GM12864 (cell line): ENCODE measurements at regions not wholly inside any gene's neighbourhood (a gene's known extent, or its start where the extent isn't known, plus 50 kb on each side); places are given as distances from the start of the nearest gene placed in this dataset.

Source experiments
- DNase-seq: peaks from one replicate; pipeline ENCODE4 v3.0.0-alpha.2; 2011; ENCODE audit warnings: low read depth
- H3K4me3 ChIP-seq: 2 replicates; pipeline ENCODE4 v1.5.1; 2011; ENCODE audit warnings: mild to moderate bottlenecking, low read depth, low read length, control low read depth
- TF ChIP-seq, protein P1 (sequence below): IDR thresholded peaks from 2 replicates; pipeline ENCODE4 v1.5.1; 2011; ENCODE audit warnings: low read depth, mild to moderate bottlenecking, moderate library complexity, low read length, control low read depth, inconsistent platforms; ENCODE audit errors: missing control alignments

- DNase-seq: no peak
- H3K4me3 ChIP-seq: no peak overlapping the region
- TF ChIP-seq, protein P1, sequence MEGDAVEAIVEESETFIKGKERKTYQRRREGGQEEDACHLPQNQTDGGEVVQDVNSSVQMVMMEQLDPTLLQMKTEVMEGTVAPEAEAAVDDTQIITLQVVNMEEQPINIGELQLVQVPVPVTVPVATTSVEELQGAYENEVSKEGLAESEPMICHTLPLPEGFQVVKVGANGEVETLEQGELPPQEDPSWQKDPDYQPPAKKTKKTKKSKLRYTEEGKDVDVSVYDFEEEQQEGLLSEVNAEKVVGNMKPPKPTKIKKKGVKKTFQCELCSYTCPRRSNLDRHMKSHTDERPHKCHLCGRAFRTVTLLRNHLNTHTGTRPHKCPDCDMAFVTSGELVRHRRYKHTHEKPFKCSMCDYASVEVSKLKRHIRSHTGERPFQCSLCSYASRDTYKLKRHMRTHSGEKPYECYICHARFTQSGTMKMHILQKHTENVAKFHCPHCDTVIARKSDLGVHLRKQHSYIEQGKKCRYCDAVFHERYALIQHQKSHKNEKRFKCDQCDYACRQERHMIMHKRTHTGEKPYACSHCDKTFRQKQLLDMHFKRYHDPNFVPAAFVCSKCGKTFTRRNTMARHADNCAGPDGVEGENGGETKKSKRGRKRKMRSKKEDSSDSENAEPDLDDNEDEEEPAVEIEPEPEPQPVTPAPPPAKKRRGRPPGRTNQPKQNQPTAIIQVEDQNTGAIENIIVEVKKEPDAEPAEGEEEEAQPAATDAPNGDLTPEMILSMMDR: no peak
Measured at GRCh38 chr9:95753762-95754465, 121.6 kb upstream of the ERCC6L2 start.

DNA sequence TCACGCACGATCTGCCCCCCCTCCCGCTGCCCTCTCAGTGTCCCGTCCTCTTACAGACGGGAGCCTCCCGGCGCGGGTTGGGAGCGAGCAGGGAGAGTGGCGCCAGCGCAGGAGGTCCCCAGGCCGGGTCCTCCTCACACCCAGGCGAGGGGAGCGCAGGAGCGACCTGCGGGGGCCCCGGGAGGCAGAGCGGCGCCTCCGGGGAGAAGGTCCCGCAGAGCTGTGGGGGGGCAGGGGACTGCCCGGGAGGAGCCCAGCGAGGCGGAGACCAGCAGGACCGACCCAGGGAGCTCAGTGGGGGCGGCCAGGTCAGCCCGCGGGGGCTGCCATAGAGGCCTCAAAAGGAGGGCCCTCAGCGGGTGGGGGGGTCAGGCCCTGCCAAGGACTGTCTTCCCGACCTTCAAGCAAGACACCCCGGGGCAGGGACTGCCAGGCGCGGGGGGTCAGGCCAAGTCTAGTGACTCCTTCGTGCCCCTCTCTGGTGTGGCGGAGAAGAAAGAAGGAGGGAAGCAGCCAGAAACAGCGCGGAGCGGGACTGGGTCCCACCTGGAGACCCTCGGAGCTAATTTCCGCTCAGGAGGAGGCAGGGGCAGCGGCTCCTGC lies 123.3 kb upstream of the ERCC6L2 start:
- DNase-seq: no peak
- TF ChIP-seq, protein P1: no peak
- H3K4me3 ChIP-seq: no peak overlapping the region

DNA sequence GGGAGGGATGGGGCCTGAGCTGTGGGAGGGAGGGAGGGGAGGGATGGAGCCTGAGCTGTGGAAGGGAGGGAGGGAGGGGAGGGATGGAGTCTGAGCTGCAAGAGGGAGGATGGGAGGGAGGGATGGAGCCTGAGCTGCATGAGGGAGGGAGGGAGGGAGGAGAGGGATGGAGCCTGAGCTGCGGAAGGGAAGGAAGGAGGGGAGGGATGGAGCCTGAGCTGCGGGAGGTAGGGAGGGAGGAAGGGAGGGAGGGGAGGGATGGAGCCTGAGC lies 124.0 kb upstream of the ERCC6L2 start:
- H3K4me3 ChIP-seq: no peak overlapping the region
- TF ChIP-seq, protein P1: no peak
- DNase-seq: no peak

DNA sequence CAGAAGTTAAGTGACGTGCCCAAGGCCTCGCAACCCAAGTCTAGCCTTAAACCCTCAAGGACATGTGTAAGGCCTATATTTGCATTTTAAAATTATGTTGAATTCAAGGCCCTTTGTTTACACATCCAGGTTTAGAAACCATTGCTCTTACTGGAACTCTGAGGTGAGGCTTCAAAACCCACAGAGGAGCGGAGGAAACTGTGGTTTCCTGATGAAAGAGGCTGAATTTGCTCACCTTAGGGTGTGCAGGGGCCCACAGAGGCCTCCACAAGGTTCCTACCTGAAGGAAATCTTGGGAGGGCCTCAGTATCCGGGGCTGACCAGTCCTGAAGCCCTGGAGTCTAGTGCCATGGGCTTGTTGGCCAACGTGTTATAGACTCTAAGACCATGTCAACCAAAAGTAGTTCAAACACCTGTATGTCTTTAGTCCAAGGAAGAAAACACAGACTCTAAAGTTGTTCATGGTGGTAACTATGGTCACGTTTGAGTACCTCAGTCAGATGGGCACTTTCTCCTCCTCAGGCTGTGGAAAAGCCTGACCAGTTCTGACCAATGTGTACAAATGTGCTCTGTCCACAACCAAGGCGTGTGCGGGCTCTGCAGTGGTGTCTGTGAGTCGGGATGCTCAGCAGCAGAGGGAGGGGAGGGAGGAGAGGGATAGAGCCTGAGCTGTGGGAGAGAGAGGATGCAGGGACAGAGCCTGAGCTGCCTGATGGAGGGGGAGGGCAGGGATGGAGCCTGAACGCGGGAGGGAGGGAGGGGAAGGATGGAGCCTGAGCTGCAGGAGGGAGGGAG lies 124.6 kb upstream of the ERCC6L2 start:
- TF ChIP-seq, protein P1: no peak
- DNase-seq: no peak
- H3K4me3 ChIP-seq: no peak overlapping the region

DNA sequence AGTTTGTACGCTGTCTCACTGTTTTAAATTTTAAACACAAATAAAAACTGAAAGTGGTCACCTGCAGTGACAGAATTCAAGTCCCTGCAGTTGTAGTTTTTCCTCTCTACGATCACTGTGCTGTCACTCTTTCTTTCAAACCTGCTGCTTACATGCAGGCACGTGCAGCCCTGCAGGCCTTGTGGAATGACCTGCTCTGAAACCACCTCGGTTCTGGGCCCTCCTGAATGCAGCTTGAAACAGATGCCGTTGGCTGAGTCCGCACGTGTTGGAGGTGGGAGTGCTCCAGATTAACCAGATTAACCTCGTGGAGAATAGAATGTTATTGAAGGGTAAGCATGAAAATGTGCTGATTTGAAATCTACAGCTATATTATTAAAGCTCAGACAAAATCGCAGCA lies 126.0 kb upstream of the ERCC6L2 start:
- DNase-seq: no peak
- TF ChIP-seq, protein P1: no peak
- no peak overlapping the region for H3K4me3 ChIP-seq

DNA sequence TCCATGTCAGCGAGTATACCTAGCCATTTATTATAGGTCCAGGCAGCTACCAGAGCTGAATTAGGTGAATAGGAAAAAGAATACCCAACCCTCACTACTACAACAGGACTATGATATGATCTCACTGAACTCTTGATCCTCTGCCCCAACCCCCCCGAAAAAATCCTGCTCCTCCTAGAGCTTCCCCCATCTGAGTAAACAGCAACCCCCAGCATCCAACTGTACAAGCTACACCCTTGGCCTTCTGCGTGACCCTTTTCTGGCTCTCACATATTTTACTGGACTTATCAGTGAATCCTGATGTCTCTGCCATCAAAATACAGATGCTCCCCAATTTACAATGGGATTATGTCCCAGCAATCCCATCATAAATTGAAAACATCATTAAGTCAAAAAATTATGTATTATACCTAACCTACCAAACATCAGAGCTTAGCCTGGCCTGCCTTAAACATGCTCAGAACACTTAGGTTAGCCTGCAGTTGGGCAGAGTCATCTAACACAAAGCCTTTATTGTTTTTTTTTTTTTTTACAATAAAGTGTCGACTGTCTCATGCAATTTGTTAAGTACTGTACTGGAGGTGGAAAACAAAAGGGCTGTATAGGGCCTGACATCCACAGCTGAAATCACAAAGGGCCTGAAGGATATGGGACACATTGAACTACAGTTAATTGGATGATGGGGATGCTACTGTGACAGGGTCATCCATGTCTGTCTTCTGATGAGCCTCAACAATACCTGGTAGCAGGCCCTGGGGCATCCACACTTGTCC lies 128.9 kb upstream of the ERCC6L2 start:
- TF ChIP-seq, protein P1: no peak
- H3K4me3 ChIP-seq: no peak overlapping the region
- no peak for DNase-seq
